K562 (cell line): ENCODE measurements at regions not wholly inside any gene's neighbourhood (a gene's known extent, or its start where the extent isn't known, plus 50 kb on each side); places are given as distances from the start of the nearest gene placed in this dataset.
"Not testable (repeated sequence)": the region's sequence is repeated elsewhere in the genome, so short reads cannot be mapped to it uniquely, and the experiment has no call there.

ENCODE experiments used
- ATAC-seq: fragments of 200-7000 bp; cut with Tn5 transposase; 3 replicates; pipeline ENCODE4 v1.9.1; 2020; ENCODE audit warnings: moderate library complexity
- BruUV-seq: library from RNA; stranded (reverse); fragments of 400-500 nt; replicated peaks from 2 replicates; lab custom pipeline; 2021; lab: Mats Ljungman, UMichigan
- CTCF ChIA-PET: fragments of 300-600 bp; formaldehyde crosslinking; extraction: SDS; loops from one replicate; lab custom pipeline; 2021; ENCODE audit warnings: low intra/inter-chr PET ratio; lab: Yijun Ruan, JAX
- POLR2A ChIA-PET: fragments of 300-600, 350-650 bp; sonication (Branson Sonifier 250); formaldehyde crosslinking; extraction: SDS; loops from one replicate; lab custom pipeline; 2021; ENCODE audit warnings: antibody characterized with exemption, inconsistent platforms; lab: Yijun Ruan, JAX
- DNase-seq, 4 experiments: peaks; one replicate each; pipeline versions ENCODE4 v3.0.0 to v3.0.0-alpha.2; 2011 to 2018; ENCODE audit warnings: low spot score in 3 of 4, mixed read lengths in 3 of 4; ENCODE audit errors: extremely low read depth in 1 of 4
- FAIRE-seq: peaks from 2 replicates; lab custom pipeline; 2011; peaks lifted over from hg19 to GRCh38; lab: Jason Lieb, UNC
- H2AFZ ChIP-seq: 2 replicates; pipeline ENCODE4 v1.6.0; 2011; ENCODE audit warnings: low read depth, low read length, control low read depth, inconsistent platforms
- H3K27ac ChIP-seq: fragments of 200-600 bp; 3 replicates; pipeline ENCODE4 v1.8.0; 2011; ENCODE audit warnings: low read depth, mild to moderate bottlenecking, control low read depth, inconsistent platforms, low read length, moderate library complexity, mixed read lengths; ENCODE audit errors: extremely low read depth
- H3K27me3 ChIP-seq, 2 experiments: fragments of 300-600 bp in 1 of 2; 2 replicates in 1 of 2; 3 replicates in 1 of 2; pipeline versions ENCODE4 v1.6.0 to v1.8.0; 2011; ENCODE audit warnings: inconsistent platforms in 2 of 2, low read length in 2 of 2, mild to moderate bottlenecking in 1 of 2, mixed read lengths in 1 of 2, moderate library complexity in 1 of 2; ENCODE audit not compliant: control insufficient read depth in 2 of 2, insufficient read depth in 2 of 2
- H3K36me3 ChIP-seq: fragments of 300-600 bp; 3 replicates; pipeline ENCODE4 v1.8.0; 2011; ENCODE audit warnings: mild to moderate bottlenecking, low read length, inconsistent platforms; ENCODE audit not compliant: control insufficient read depth, insufficient read depth
- H3K4me1 ChIP-seq, 2 experiments: fragments of 200-600 bp in 1 of 2; replicated peaks in 1 of 2; 2 replicates in 1 of 2; 3 replicates in 1 of 2; pipeline versions ENCODE4 v1.5.1 to v1.8.0; 2011; ENCODE audit warnings: inconsistent platforms in 2 of 2, low read length in 2 of 2, mild to moderate bottlenecking in 1 of 2, mixed read lengths in 1 of 2, moderate library complexity in 1 of 2; ENCODE audit not compliant: control insufficient read depth in 2 of 2, insufficient read depth in 2 of 2
- H3K4me2 ChIP-seq: 2 replicates; pipeline ENCODE4 v1.6.1; 2011; ENCODE audit warnings: low read length, control low read depth, inconsistent platforms, mixed read lengths; ENCODE audit not compliant: insufficient read depth
- H3K4me3 ChIP-seq: fragments of 200-600 bp; sonication (generic), shearing (Covaris generic); 2 replicates; pipeline ENCODE4 v1.5.1; 2016; ENCODE audit warnings: control low read depth, inconsistent platforms
- H3K79me2 ChIP-seq: fragments of 200-600 bp; 3 replicates; pipeline ENCODE4 v1.8.0; 2011; ENCODE audit warnings: low read length, inconsistent platforms; ENCODE audit not compliant: control insufficient read depth, insufficient read depth
- H3K9ac ChIP-seq, 2 experiments: 2 replicates each; pipeline versions ENCODE4 v1.6.0 to v1.6.1; 2011; ENCODE audit warnings: low read depth in 2 of 2, low read length in 2 of 2, control low read depth in 1 of 2, inconsistent platforms in 1 of 2, mild to moderate bottlenecking in 1 of 2, mixed read lengths in 1 of 2; ENCODE audit not compliant: insufficient read depth in 1 of 2
- H3K9me1 ChIP-seq: one replicate; pipeline ENCODE4 v1.6.0; 2011; ENCODE audit warnings: inconsistent platforms, mild to moderate bottlenecking, low read length, moderate library complexity; ENCODE audit not compliant: control insufficient read depth, insufficient read depth
- H3K9me3 ChIP-seq: replicated peaks from 2 replicates; pipeline ENCODE4 v1.5.1; 2011; ENCODE audit warnings: low read depth, low read length, inconsistent platforms; ENCODE audit not compliant: control insufficient read depth, insufficient read depth
- H4K20me1 ChIP-seq: replicated peaks from 2 replicates; pipeline ENCODE4 v1.6.1; 2011; ENCODE audit warnings: low read length, inconsistent platforms, mixed read lengths; ENCODE audit not compliant: control insufficient read depth, insufficient read depth
- SNIP1 ChIP-seq: fragments of 450-650 bp; IDR thresholded peaks from 2 replicates; pipeline ENCODE4 v1.7.1; 2017; ENCODE audit warnings: low read depth, mild to moderate bottlenecking
- ZNF175 ChIP-seq: fragments of 200-800 bp; sonication (Bioruptor generic); IDR thresholded peaks from 2 replicates; pipeline ENCODE4 v1.6.1; 2016; ENCODE audit warnings: low read depth, mild to moderate bottlenecking, missing genetic modification characterization, missing compliant biosample characterization
- ZNF75A ChIP-seq: fragments of 450-650 bp; formaldehyde crosslinking; IDR thresholded peaks from 2 replicates; pipeline ENCODE4 v1.4.0; 2020; ENCODE audit warnings: mild to moderate bottlenecking
- WGBS: fragments of 100-300 bp; shearing (Covaris generic); methylation state at CpG from one replicate; pipeline ENCODE4 v1.1.6; 2016; ENCODE audit warnings: low coverage, mixed read lengths; ENCODE audit not compliant: insufficient coverage; ENCODE audit errors: missing lambda C conversion rate; 5-methylcytosine and 5-hydroxymethylcytosine counted together
- in situ Hi-C: fragments of 300-500 bp; cut with MboI; formaldehyde crosslinking; loops from 4 replicates; pipeline ENCODE4 v1.15.0; 2018; ENCODE audit warnings: inconsistent platforms, mixed read lengths
- intact Hi-C: fragments of 100-400 bp; cut with micrococcal nuclease; formaldehyde crosslinking; loops from 2 replicates; pipeline ENCODE4 v1.14.2; 2022

DNA sequence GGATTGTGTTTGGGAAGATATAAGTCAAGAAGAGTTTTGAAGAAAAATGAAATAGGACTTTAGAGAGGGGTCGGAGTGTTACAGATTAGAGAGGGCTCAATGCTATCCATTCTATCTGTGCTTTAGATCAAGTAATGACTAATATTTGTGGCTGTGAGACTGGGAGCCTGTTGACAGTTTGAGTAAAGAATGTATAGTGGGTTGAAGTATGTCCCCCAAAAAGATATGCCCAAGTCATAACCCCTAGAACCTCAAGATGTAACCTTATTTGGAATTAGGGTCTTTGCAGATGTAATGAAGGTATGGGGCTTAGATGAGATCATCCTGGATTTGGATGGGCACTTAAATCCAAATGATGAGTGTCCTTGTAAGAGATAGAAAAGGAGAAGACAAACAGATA is 55.3 kb upstream of the SERPINE2 start (continued):
- TF ChIP-seq SNIP1 (no peak), ZNF75A (CRISPR knock-in tag) (no peak), ZNF175 (CRISPR knock-in tag) (no peak)

DNA sequence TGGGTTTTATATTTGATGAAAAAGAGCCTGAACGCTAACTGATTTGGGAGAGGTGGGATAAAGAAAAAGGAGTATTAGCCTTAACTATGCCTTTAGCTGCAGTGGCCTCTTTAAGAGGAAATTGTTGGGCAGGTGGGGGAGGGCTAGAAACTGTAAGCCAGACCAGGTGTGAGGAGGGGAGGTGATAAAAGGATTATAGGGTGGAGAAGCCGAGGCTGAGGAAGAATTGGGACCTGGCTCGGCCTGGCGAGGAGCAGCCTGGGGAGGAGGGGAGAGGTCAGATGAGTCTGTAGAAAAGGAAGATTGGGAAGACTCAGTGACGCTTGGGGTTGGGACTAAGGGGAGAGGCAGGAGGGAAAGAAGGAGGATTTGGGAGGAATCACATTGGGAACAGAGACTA is 52.6 kb upstream of the SERPINE2 start:
- H3K36me3 ChIP-seq, H3K9ac ChIP-seq, DNase-seq, H3K9me3 ChIP-seq, intact Hi-C loops, POLR2A ChIA-PET, ATAC-seq, H3K27me3 ChIP-seq, H3K4me2 ChIP-seq, in situ Hi-C loops, H4K20me1 ChIP-seq, H3K9me1 ChIP-seq, H3K4me1 ChIP-seq, H3K27ac ChIP-seq, H2AFZ ChIP-seq, CTCF ChIA-PET, BruUV-seq, H3K4me3 ChIP-seq, FAIRE-seq, H3K79me2 ChIP-seq: not testable (repeated sequence)
- 6% methylated on average over 3 of the region's 5 CpGs for WGBS

DNA sequence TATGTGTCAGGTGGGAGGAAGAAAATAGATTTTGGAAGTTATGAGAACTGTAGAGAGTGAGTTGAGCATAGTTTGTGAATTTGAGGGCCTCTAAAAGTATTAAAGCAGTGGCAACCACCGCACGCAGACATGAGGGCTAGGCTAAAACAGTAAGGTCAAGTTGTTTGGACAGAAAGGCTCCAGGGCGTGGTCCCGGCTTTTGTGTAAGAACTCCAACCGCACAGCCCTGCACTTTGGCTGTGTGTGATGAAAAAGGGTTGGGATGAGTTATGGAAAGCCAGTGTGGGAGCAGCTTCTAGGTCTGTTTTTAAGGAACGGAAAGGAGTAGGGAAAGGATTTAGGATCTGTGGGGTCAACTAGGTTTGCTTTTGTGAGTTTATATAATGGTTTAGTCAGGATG is 50.5 kb upstream of the SERPINE2 start:
- H3K4me2 ChIP-seq, POLR2A ChIA-PET, H3K4me1 ChIP-seq, FAIRE-seq, H3K36me3 ChIP-seq, DNase-seq, H3K9me1 ChIP-seq, H3K4me3 ChIP-seq, H3K9ac ChIP-seq, intact Hi-C loops, H4K20me1 ChIP-seq, ATAC-seq, BruUV-seq, in situ Hi-C loops, H2AFZ ChIP-seq, CTCF ChIA-PET, H3K27me3 ChIP-seq, H3K9me3 ChIP-seq, H3K79me2 ChIP-seq, H3K27ac ChIP-seq: not testable (repeated sequence)
- 0% methylated on average over 6 of the region's 6 CpGs for WGBS
